ENCODE measurements at regions not wholly inside any gene's neighbourhood (a gene's known extent, or its start where the extent isn't known, plus 50 kb on each side); places are given as distances from the start of the nearest gene placed in this dataset.

DNA sequence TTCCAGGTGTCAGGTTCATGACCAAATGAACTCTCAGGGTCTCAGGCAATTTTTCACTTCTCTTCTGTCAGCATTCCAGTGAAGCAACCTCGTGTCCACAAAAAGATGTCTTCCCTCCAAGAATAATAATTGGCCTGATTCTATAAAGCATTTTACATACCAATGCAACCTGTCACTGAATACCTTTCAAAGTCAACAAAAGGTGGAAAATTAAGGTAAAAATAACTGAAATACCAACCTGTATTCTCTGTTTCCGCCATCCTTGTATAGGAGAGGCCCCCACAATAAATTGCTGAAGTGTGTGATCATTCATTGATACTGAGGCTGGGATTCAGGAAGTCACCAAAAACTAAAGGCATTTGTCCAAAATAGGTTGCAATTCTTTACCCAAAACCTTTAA is 77.4 kb upstream of the TMEM45B start:
- H3K9ac ChIP-seq (replicated peaks; ENCODE audit: extremely low read depth, insufficient read depth, low read length), result no peak overlapping the region
- intact Hi-C loops (cut with micrococcal nuclease) (no loop called here), dilution Hi-C loops (cut with MboI; ENCODE audit: extremely low pct_ligation_motif_present, low sequenced_read_pairs) (no loop called here)
- H3K27ac ChIP-seq (ENCODE audit: insufficient read depth, low read depth, low read length), result no peak overlapping the region
- no peaks in the 10 kb centered on the region for H3K36me3 ChIP-seq (ENCODE audit: control insufficient read depth in 2 of 2, extremely low read depth in 1 of 2, insufficient read depth in 2 of 2, low read length in 2 of 2)
- POLR2A ChIA-PET, result no interaction called here
- CTCF ChIA-PET, result interaction anchor here (0.5 to 0.8 kb wide), 2 partner anchors 43 to 286 kb away, joined by 3 read pairs; no protein-coding TSS in a partner anchor
- H3K27me3 ChIP-seq (ENCODE audit: control insufficient read depth in 2 of 2, insufficient read depth in 2 of 2, low read length in 2 of 2), result no peaks in the 10 kb centered on the region
- no peak overlapping the region for H3K4me3 ChIP-seq (replicated peaks in 1 of 3; ENCODE audit: insufficient read depth in 1 of 3, low read depth in 1 of 3, low read length in 3 of 3)
- H4K20me1 ChIP-seq (replicated peaks; ENCODE audit: control insufficient read depth, extremely low read depth, insufficient read depth, low read length), result no peaks in the 10 kb centered on the region
- H3K4me2 ChIP-seq (ENCODE audit: insufficient read depth, low read length), result no peak overlapping the region
- FAIRE-seq (no peak), DNase-seq (ENCODE audit: low read depth, low spot score) (no peak)
- no peaks in the 10 kb centered on the region for H3K4me1 ChIP-seq (ENCODE audit: control insufficient read depth, extremely low read depth, insufficient read depth, low read length)
- BruUV-seq (replicated peaks), result no TSS peak
- no peaks in the 10 kb centered on the region for H3K79me2 ChIP-seq (ENCODE audit: control insufficient read depth, insufficient read depth, low read length)
- no peak overlapping the region for H2AFZ ChIP-seq (ENCODE audit: low read depth, low read length)
- TF ChIP-seq, protein P1, sequence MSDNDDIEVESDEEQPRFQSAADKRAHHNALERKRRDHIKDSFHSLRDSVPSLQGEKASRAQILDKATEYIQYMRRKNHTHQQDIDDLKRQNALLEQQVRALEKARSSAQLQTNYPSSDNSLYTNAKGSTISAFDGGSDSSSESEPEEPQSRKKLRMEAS (IDR thresholded peaks at IDR 0.05; ENCODE audit: insufficient read depth, insufficient read length), result no peak
- no peak for TF ChIP-seq EZH2 (IDR thresholded peaks at IDR 0.05; ENCODE audit: borderline replicate concordance, low read depth, low read length, severe bottlenecking)
- TF ChIP-seq, protein P2, sequence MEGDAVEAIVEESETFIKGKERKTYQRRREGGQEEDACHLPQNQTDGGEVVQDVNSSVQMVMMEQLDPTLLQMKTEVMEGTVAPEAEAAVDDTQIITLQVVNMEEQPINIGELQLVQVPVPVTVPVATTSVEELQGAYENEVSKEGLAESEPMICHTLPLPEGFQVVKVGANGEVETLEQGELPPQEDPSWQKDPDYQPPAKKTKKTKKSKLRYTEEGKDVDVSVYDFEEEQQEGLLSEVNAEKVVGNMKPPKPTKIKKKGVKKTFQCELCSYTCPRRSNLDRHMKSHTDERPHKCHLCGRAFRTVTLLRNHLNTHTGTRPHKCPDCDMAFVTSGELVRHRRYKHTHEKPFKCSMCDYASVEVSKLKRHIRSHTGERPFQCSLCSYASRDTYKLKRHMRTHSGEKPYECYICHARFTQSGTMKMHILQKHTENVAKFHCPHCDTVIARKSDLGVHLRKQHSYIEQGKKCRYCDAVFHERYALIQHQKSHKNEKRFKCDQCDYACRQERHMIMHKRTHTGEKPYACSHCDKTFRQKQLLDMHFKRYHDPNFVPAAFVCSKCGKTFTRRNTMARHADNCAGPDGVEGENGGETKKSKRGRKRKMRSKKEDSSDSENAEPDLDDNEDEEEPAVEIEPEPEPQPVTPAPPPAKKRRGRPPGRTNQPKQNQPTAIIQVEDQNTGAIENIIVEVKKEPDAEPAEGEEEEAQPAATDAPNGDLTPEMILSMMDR (IDR thresholded peaks at IDR 0.05; ENCODE audit: extremely low read depth in 1 of 2, insufficient read depth in 1 of 2, low read depth in 1 of 2, low read length in 2 of 2), result no peak
- TF ChIP-seq GATA2 (IDR thresholded peaks at IDR 0.05; ENCODE audit: insufficient read depth, insufficient read length, low read depth, low read length), result no peak
- no peak for TF ChIP-seq POLR2AphosphoS5 (IDR thresholded peaks at IDR 0.05; ENCODE audit: insufficient read depth, low read depth, low read length)
- no peak for TF ChIP-seq JUN (IDR thresholded peaks at IDR 0.05; ENCODE audit: borderline replicate concordance, insufficient read depth, insufficient read length, low read depth)
- no peak for TF ChIP-seq POLR2A (IDR thresholded peaks at IDR 0.05; ENCODE audit: low read depth, low read length)
- TF ChIP-seq FOS (IDR thresholded peaks at IDR 0.05; ENCODE audit: borderline replicate concordance, insufficient read depth, low read length), result no peak
- TF ChIP-seq MYC (IDR thresholded peaks at IDR 0.05; ENCODE audit: low read depth, low read length), result no peak
- no peaks in the 10 kb centered on the region for H3K9me1 ChIP-seq (replicated peaks; ENCODE audit: control insufficient read depth, extremely low read depth, insufficient read depth, low read length)
- no peaks in the 10 kb centered on the region for H3K9me3 ChIP-seq (replicated peaks; ENCODE audit: control insufficient read depth, insufficient read depth, low read length)

All from endothelial cell of umbilical vein (primary cell).